Bronchial epithelial cell (primary cell): ENCODE measurements at regions not wholly inside any gene's neighbourhood (a gene's known extent, or its start where the extent isn't known, plus 50 kb on each side); places are given as distances from the start of the nearest gene placed in this dataset.

Experiments used
- DNase-seq: peaks from one replicate; pipeline ENCODE4 v3.0.0-alpha.2; 2010; ENCODE audit warnings: low read depth
- FAIRE-seq: peaks from 2 replicates; lab custom pipeline; 2011; peaks lifted over from hg19 to GRCh38; lab: Jason Lieb, UNC
- H3K27me3 ChIP-seq: 2 replicates; pipeline ENCODE4 v1.5.1; 2011; ENCODE audit warnings: low read length; ENCODE audit not compliant: control insufficient read depth, insufficient read depth
- H3K36me3 ChIP-seq: 2 replicates; pipeline ENCODE4 v1.5.1; 2011; ENCODE audit warnings: low read length; ENCODE audit not compliant: control insufficient read depth, insufficient read depth
- H3K4me3 ChIP-seq: 2 replicates; pipeline ENCODE4 v1.5.1; 2011; ENCODE audit warnings: mild to moderate bottlenecking, low read depth, low read length, control low read depth
- CTCF ChIP-seq: IDR thresholded peaks from 2 replicates; pipeline ENCODE4 v1.5.1; 2011; ENCODE audit warnings: mild to moderate bottlenecking, moderate library complexity, low read length, control low read depth, inconsistent platforms; ENCODE audit not compliant: insufficient read depth, severe bottlenecking

- no peak for TF ChIP-seq CTCF
- FAIRE-seq (no peak), DNase-seq (no peak)
- no peaks in the 10 kb centered on the region for H3K27me3 ChIP-seq
- H3K36me3 ChIP-seq: no peaks in the 10 kb centered on the region
- no peak overlapping the region for H3K4me3 ChIP-seq
Observed at GRCh38 chr21:23718446-23719285, 1888.6 kb downstream of the MRPL39 start.

GRCh38 chr21:23712166-23712565, 1895.1 kb downstream of the MRPL39 start:
- no peak overlapping the region for H3K4me3 ChIP-seq
- TF ChIP-seq CTCF: no peak
- FAIRE-seq: no peak
- no peaks in the 10 kb centered on the region for H3K27me3 ChIP-seq
- H3K36me3 ChIP-seq: no peaks in the 10 kb centered on the region
- no peak for DNase-seq

- no peaks in the 10 kb centered on the region for H3K27me3 ChIP-seq
- no peak overlapping the region for H3K4me3 ChIP-seq
- DNase-seq: no peak
- TF ChIP-seq CTCF: no peak
- H3K36me3 ChIP-seq: no peaks in the 10 kb centered on the region
- no peak for FAIRE-seq
Observed at GRCh38 chr21:23706431-23706830, 1900.8 kb downstream of the MRPL39 start.

GRCh38 chr21:23699402-23699801, 1907.9 kb downstream of the MRPL39 start:
- H3K4me3 ChIP-seq: no peak overlapping the region
- no peak for DNase-seq
- TF ChIP-seq CTCF: no peak
- FAIRE-seq: no peak
- no peaks in the 10 kb centered on the region for H3K27me3 ChIP-seq
- no peaks in the 10 kb centered on the region for H3K36me3 ChIP-seq

- H3K27me3 ChIP-seq: no peaks in the 10 kb centered on the region
- FAIRE-seq (no peak), DNase-seq (no peak)
- H3K36me3 ChIP-seq: no peaks in the 10 kb centered on the region
- no peak for TF ChIP-seq CTCF
- no peak overlapping the region for H3K4me3 ChIP-seq
Observed at GRCh38 chr21:23698619-23699018, 1908.7 kb downstream of the MRPL39 start.
